ENCODE measurements at regions not wholly inside any gene's neighbourhood (a gene's known extent, or its start where the extent isn't known, plus 50 kb on each side); places are given as distances from the start of the nearest gene placed in this dataset.

DNA sequence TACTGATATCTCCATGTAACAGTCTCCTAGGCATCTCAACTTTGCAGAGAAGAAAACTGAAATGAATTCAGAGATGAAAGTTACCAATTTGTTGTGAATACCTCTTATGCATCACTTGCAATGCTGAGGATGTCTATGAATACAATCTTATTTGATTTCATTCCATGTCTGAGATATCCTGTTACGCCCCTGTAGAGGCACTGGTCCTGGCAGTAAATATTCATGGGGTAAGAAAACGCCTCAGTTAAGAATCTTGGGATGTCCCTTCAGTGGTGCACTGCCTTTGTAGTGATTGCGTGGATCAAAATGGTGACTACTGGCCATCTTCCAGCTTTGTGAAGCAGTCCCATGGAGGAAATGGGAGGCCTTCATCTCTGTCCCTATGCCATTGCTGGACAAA is 229.1 kb upstream of the C9orf72 start:
- TF ChIP-seq, protein P1, sequence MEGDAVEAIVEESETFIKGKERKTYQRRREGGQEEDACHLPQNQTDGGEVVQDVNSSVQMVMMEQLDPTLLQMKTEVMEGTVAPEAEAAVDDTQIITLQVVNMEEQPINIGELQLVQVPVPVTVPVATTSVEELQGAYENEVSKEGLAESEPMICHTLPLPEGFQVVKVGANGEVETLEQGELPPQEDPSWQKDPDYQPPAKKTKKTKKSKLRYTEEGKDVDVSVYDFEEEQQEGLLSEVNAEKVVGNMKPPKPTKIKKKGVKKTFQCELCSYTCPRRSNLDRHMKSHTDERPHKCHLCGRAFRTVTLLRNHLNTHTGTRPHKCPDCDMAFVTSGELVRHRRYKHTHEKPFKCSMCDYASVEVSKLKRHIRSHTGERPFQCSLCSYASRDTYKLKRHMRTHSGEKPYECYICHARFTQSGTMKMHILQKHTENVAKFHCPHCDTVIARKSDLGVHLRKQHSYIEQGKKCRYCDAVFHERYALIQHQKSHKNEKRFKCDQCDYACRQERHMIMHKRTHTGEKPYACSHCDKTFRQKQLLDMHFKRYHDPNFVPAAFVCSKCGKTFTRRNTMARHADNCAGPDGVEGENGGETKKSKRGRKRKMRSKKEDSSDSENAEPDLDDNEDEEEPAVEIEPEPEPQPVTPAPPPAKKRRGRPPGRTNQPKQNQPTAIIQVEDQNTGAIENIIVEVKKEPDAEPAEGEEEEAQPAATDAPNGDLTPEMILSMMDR (IDR thresholded peaks at IDR 0.05): no peak
- TF ChIP-seq POLR2AphosphoS5 (IDR thresholded peaks at IDR 0.05; ENCODE audit: low read depth, low read length) (no peak), TCF7L2 (IDR thresholded peaks at IDR 0.05; ENCODE audit: low read depth, low read length) (no peak), SIN3A (IDR thresholded peaks at IDR 0.05; ENCODE audit: borderline replicate concordance, insufficient read depth, low read depth, low read length) (no peak)
- TF ChIP-seq, protein P2, sequence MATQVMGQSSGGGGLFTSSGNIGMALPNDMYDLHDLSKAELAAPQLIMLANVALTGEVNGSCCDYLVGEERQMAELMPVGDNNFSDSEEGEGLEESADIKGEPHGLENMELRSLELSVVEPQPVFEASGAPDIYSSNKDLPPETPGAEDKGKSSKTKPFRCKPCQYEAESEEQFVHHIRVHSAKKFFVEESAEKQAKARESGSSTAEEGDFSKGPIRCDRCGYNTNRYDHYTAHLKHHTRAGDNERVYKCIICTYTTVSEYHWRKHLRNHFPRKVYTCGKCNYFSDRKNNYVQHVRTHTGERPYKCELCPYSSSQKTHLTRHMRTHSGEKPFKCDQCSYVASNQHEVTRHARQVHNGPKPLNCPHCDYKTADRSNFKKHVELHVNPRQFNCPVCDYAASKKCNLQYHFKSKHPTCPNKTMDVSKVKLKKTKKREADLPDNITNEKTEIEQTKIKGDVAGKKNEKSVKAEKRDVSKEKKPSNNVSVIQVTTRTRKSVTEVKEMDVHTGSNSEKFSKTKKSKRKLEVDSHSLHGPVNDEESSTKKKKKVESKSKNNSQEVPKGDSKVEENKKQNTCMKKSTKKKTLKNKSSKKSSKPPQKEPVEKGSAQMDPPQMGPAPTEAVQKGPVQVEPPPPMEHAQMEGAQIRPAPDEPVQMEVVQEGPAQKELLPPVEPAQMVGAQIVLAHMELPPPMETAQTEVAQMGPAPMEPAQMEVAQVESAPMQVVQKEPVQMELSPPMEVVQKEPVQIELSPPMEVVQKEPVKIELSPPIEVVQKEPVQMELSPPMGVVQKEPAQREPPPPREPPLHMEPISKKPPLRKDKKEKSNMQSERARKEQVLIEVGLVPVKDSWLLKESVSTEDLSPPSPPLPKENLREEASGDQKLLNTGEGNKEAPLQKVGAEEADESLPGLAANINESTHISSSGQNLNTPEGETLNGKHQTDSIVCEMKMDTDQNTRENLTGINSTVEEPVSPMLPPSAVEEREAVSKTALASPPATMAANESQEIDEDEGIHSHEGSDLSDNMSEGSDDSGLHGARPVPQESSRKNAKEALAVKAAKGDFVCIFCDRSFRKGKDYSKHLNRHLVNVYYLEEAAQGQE (IDR thresholded peaks at IDR 0.05; ENCODE audit: insufficient read depth in 1 of 2, low read depth in 2 of 2, low read length in 1 of 2): no peak
